ENCODE measurements at regions not wholly inside any gene's neighbourhood (a gene's known extent, or its start where the extent isn't known, plus 50 kb on each side); places are given as distances from the start of the nearest gene placed in this dataset.

DNA sequence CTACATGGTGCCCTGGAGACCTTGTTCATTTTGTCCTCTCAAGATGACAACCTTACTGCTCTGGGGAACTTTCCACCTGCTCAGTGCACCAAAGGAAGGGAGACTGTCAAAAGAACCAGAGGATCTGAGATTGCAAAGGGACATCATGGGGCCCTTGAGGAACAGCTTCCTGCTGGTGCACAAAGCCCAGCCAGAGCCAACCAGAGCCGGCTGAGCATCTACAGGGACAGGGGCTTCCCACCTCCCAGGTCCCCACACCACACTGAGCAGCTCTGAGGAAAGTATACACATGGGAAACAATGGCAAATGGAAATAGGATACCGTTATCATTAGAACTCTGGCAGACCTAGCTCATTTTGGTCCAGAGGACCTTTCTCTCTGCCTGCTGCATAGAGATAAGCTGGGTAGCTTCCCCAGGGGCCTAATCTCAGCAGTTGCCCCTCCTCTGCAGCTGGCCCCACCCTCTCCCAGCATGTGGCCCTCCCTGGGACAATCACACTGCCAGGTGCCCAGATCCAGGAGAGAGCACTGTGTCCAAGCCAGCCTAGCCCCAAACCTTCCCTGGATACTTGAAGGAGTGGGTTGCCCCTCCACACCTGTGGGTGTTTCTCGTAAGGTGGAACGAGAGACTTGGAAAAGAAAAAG, 123.4 kb upstream of the PRR20G start:
- H3K9me3 Mint-ChIP-seq (ENCODE audit: unreplicated experiment), result no peaks in the 10 kb centered on the region
- H3K4me2 ChIP-seq (ENCODE audit: low read length), result no peak overlapping the region
- DNase-seq (ENCODE audit: low read depth) (no peak), FAIRE-seq (no peak)
- no peak for TF ChIP-seq EZH2 (IDR thresholded peaks at IDR 0.05; ENCODE audit: insufficient read depth, low read length)
- TF ChIP-seq, protein P1, sequence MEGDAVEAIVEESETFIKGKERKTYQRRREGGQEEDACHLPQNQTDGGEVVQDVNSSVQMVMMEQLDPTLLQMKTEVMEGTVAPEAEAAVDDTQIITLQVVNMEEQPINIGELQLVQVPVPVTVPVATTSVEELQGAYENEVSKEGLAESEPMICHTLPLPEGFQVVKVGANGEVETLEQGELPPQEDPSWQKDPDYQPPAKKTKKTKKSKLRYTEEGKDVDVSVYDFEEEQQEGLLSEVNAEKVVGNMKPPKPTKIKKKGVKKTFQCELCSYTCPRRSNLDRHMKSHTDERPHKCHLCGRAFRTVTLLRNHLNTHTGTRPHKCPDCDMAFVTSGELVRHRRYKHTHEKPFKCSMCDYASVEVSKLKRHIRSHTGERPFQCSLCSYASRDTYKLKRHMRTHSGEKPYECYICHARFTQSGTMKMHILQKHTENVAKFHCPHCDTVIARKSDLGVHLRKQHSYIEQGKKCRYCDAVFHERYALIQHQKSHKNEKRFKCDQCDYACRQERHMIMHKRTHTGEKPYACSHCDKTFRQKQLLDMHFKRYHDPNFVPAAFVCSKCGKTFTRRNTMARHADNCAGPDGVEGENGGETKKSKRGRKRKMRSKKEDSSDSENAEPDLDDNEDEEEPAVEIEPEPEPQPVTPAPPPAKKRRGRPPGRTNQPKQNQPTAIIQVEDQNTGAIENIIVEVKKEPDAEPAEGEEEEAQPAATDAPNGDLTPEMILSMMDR (IDR thresholded peaks at IDR 0.05; ENCODE audit: insufficient read depth, low read depth, low read length), result no peak
- no peak overlapping the region for H3K9ac ChIP-seq (ENCODE audit: low read length)
- peaks cover 2% of the 10 kb centered on the region for H3K36me3 Mint-ChIP-seq (ENCODE audit: low read depth, unreplicated experiment)
- H3K27me3 Mint-ChIP-seq (ENCODE audit: low read depth, unreplicated experiment), result peaks cover 25% of the 10 kb centered on the region
- H3K36me3 ChIP-seq (ENCODE audit: insufficient read depth, low read length), result no peaks in the 10 kb centered on the region
- peaks cover 3% of the 10 kb centered on the region for H3K27me3 ChIP-seq (ENCODE audit: insufficient read depth, low read length)
- no peak overlapping the region for H3K4me3 Mint-ChIP-seq (ENCODE audit: unreplicated experiment)
- no peaks in the 10 kb centered on the region for H3K9me3 ChIP-seq (ENCODE audit: insufficient read depth, low read depth, low read length)
- H3K4me3 ChIP-seq (ENCODE audit: insufficient read depth, low read depth, low read length), result no peak overlapping the region
- no peaks in the 10 kb centered on the region for H3K4me1 ChIP-seq (ENCODE audit: insufficient read depth, low read length)
- no peak overlapping the region for H3K27ac Mint-ChIP-seq (ENCODE audit: unreplicated experiment)
- no peaks in the 10 kb centered on the region for H3K79me2 ChIP-seq (ENCODE audit: insufficient read depth, low read length)
- H4K20me1 ChIP-seq (ENCODE audit: insufficient read depth, low read length), result no peaks in the 10 kb centered on the region
- no peak overlapping the region for H2AFZ ChIP-seq (ENCODE audit: low read depth, low read length)
- peaks cover 22% of the 10 kb centered on the region for H3K4me1 Mint-ChIP-seq (ENCODE audit: low read depth, unreplicated experiment)
- H3K27ac ChIP-seq (ENCODE audit: low read depth, low read length), result no peak overlapping the region

DNA sequence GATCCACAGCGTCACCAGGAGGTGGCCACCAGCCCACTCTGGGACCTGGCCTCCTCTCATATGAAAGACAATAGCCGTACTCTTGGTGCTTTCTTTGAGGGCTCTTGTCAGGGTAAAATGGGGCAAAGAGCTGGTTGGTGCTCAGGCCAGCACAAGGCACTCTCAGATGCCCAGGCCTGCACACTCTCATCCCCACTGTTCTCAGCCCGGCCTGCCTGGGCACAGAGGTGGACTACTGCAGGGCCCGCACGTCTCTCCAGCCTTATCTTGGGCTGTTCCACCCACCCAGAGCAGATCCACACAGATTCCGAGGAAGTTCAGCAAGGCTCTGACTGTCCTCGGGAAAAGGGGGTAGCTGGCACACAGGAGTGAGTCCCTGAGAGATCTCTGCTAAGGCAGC, 122.8 kb upstream of the PRR20G start:
- Histone ChIP-seq H3K4me1 (ENCODE audit: insufficient read depth, low read length) (no peaks in the 10 kb centered on the region), H3K9me3 (ENCODE audit: insufficient read depth, low read depth, low read length) (no peaks in the 10 kb centered on the region), H3K27ac (ENCODE audit: low read depth, low read length) (no peak overlapping the region), H3K4me3 (ENCODE audit: insufficient read depth, low read depth, low read length) (no peak overlapping the region), H3K36me3 (ENCODE audit: insufficient read depth, low read length) (no peaks in the 10 kb centered on the region), H3K27me3 (ENCODE audit: insufficient read depth, low read length) (peaks cover 3% of the 10 kb centered on the region), H2AFZ (ENCODE audit: low read depth, low read length) (no peak overlapping the region), H3K4me2 (ENCODE audit: low read length) (no peak overlapping the region), H3K79me2 (ENCODE audit: insufficient read depth, low read length) (no peaks in the 10 kb centered on the region), H3K9ac (ENCODE audit: low read length) (no peak overlapping the region), H4K20me1 (ENCODE audit: insufficient read depth, low read length) (no peaks in the 10 kb centered on the region)
- no peak for DNase-seq (ENCODE audit: low read depth)
- H3K4me1 Mint-ChIP-seq (ENCODE audit: low read depth, unreplicated experiment), result peaks cover 22% of the 10 kb centered on the region
- H3K9me3 Mint-ChIP-seq (ENCODE audit: unreplicated experiment), result no peaks in the 10 kb centered on the region
- H3K4me3 Mint-ChIP-seq (ENCODE audit: unreplicated experiment), result no peak overlapping the region
- no peak for TF ChIP-seq EZH2 (IDR thresholded peaks at IDR 0.05; ENCODE audit: insufficient read depth, low read length)
- TF ChIP-seq, protein P1 (IDR thresholded peaks at IDR 0.05; ENCODE audit: insufficient read depth, low read depth, low read length), result no peak
- H3K27ac Mint-ChIP-seq (ENCODE audit: unreplicated experiment), result no peak overlapping the region
- no peak for FAIRE-seq
- H3K27me3 Mint-ChIP-seq (ENCODE audit: low read depth, unreplicated experiment), result peaks cover 30% of the 10 kb centered on the region
- H3K36me3 Mint-ChIP-seq (ENCODE audit: low read depth, unreplicated experiment), result peaks cover 2% of the 10 kb centered on the region

DNA sequence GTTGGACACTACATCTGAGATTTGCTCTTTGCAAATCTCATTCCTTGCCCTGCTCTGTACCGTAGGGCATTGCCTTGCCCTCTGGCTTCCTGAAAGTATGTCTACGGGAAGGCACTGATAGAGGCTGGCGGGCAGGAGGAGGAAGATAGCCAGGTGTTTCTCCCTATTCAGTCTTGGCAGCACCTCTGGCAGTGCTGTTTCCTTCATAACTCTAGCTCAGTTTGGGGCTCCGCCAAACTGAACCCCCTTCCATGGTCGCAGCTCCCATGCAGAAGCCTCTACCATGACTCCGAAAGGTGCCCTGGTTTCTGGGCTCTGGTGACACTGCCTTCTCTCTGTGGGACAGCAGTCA, 122.3 kb upstream of the PRR20G start:
- TF ChIP-seq, protein P1 (IDR thresholded peaks at IDR 0.05; ENCODE audit: insufficient read depth, low read depth, low read length), result no peak
- no peak for TF ChIP-seq EZH2 (IDR thresholded peaks at IDR 0.05; ENCODE audit: insufficient read depth, low read length)
- Mint-ChIP-seq H3K27me3 (ENCODE audit: low read depth, unreplicated experiment) (peaks cover 30% of the 10 kb centered on the region), H3K27ac (ENCODE audit: unreplicated experiment) (no peak overlapping the region), H3K36me3 (ENCODE audit: low read depth, unreplicated experiment) (peaks cover 2% of the 10 kb centered on the region), H3K4me3 (ENCODE audit: unreplicated experiment) (no peak overlapping the region), H3K4me1 (ENCODE audit: low read depth, unreplicated experiment) (peaks cover 22% of the 10 kb centered on the region), H3K9me3 (ENCODE audit: unreplicated experiment) (no peaks in the 10 kb centered on the region)
- H3K4me1 ChIP-seq (ENCODE audit: insufficient read depth, low read length), result no peaks in the 10 kb centered on the region
- no peak for FAIRE-seq
- no peaks in the 10 kb centered on the region for H3K9me3 ChIP-seq (ENCODE audit: insufficient read depth, low read depth, low read length)
- H4K20me1 ChIP-seq (ENCODE audit: insufficient read depth, low read length), result no peaks in the 10 kb centered on the region
- no peak overlapping the region for H3K4me3 ChIP-seq (ENCODE audit: insufficient read depth, low read depth, low read length)
- no peak overlapping the region for H2AFZ ChIP-seq (ENCODE audit: low read depth, low read length)
- H3K9ac ChIP-seq (ENCODE audit: low read length), result no peak overlapping the region
- H3K79me2 ChIP-seq (ENCODE audit: insufficient read depth, low read length), result no peaks in the 10 kb centered on the region
- no peak overlapping the region for H3K27ac ChIP-seq (ENCODE audit: low read depth, low read length)
- no peaks in the 10 kb centered on the region for H3K36me3 ChIP-seq (ENCODE audit: insufficient read depth, low read length)
- H3K4me2 ChIP-seq (ENCODE audit: low read length), result no peak overlapping the region
- H3K27me3 ChIP-seq (ENCODE audit: insufficient read depth, low read length), result peaks cover 2% of the 10 kb centered on the region
- DNase-seq (ENCODE audit: low read depth), result no peak
